ENCODE measurements at regions not wholly inside any gene's neighbourhood (a gene's known extent, or its start where the extent isn't known, plus 50 kb on each side); places are given as distances from the start of the nearest gene placed in this dataset.

- TF ChIP-seq ZNF687 (IDR thresholded peaks at IDR 0.05) (no peak), ZNF24 (IDR thresholded peaks at IDR 0.05) (no peak), PRDM15 (CRISPR knock-in tag; IDR thresholded peaks at IDR 0.05) (no peak), HDGF (IDR thresholded peaks at IDR 0.05) (no peak), FOXK2 (IDR thresholded peaks at IDR 0.05) (no peak), E2F8 (IDR thresholded peaks at IDR 0.05; ENCODE audit: low read depth, partially characterized antibody) (no peak), CREB1 (IDR thresholded peaks at IDR 0.05; ENCODE audit: low read depth) (no peak), BCL3 (IDR thresholded peaks at IDR 0.05; ENCODE audit: borderline replicate concordance, insufficient read depth, low read depth, low read length, poor library complexity, severe bottlenecking) (no peak)
Measured at GRCh38 chr4:63029380-63029779, 1379.9 kb downstream of the TECRL start (continued).

Data from GM12878 (cell line).